GM23248 (cell line): ENCODE measurements at regions not wholly inside any gene's neighbourhood (a gene's known extent, or its start where the extent isn't known, plus 50 kb on each side); places are given as distances from the start of the nearest gene placed in this dataset.

Experiments used
- DNase-seq: peaks from one replicate; pipeline ENCODE4 v3.0.0-alpha.2; 2015
- H2AFZ ChIP-seq: fragments of 200-600 bp; sonication (generic); 2 replicates; pipeline ENCODE4 v1.6.1; 2016; ENCODE audit warnings: antibody characterized with exemption
- H3F3A ChIP-seq: fragments of 200-600 bp; sonication (generic); 2 replicates; pipeline ENCODE4 v1.6.1; 2016; ENCODE audit warnings: mild to moderate bottlenecking, antibody characterized with exemption, mixed run types; ENCODE audit not compliant: insufficient read depth
- H3K27ac ChIP-seq: fragments of 200-600 bp; sonication (generic); 2 replicates; pipeline ENCODE4 v1.5.1; 2016; ENCODE audit warnings: mild to moderate bottlenecking
- H3K27me3 ChIP-seq: fragments of 200-600 bp; sonication (generic); replicated peaks from 2 replicates; pipeline ENCODE4 v1.6.1; 2016; ENCODE audit warnings: mild to moderate bottlenecking; ENCODE audit not compliant: insufficient read depth
- H3K36me3 ChIP-seq: fragments of 200-600 bp; sonication (generic); 2 replicates; pipeline ENCODE4 v1.6.1; 2016; ENCODE audit warnings: low read depth, mild to moderate bottlenecking
- H3K4me1 ChIP-seq: fragments of 200-600 bp; sonication (generic); 2 replicates; pipeline ENCODE4 v1.6.1; 2016; ENCODE audit warnings: mild to moderate bottlenecking; ENCODE audit not compliant: insufficient read depth
- H3K4me2 ChIP-seq: fragments of 200-600 bp; sonication (generic); one replicate; pipeline ENCODE4 v1.6.1; 2016; ENCODE audit warnings: mild to moderate bottlenecking; ENCODE audit not compliant: unreplicated experiment
- H3K4me3 ChIP-seq: fragments of 200-600 bp; sonication (generic); 2 replicates; pipeline ENCODE4 v1.5.1; 2016; ENCODE audit warnings: mild to moderate bottlenecking
- H3K79me2 ChIP-seq: fragments of 200-600 bp; sonication (generic); 2 replicates; pipeline ENCODE4 v1.6.1; 2016; ENCODE audit warnings: mild to moderate bottlenecking; ENCODE audit not compliant: insufficient read depth
- H3K9ac ChIP-seq: fragments of 200-600 bp; sonication (generic); 2 replicates; pipeline ENCODE4 v1.6.1; 2016; ENCODE audit warnings: mild to moderate bottlenecking
- H3K9me2 ChIP-seq: fragments of 200-600 bp; sonication (generic); 2 replicates; pipeline ENCODE4 v1.6.1; 2016; ENCODE audit warnings: mixed run types, mild to moderate bottlenecking, moderate library complexity; ENCODE audit not compliant: insufficient read depth
- H3K9me3 ChIP-seq: fragments of 200-600 bp; sonication (generic); one replicate; pipeline ENCODE4 v1.6.1; 2017; ENCODE audit warnings: low read depth
- H4K20me1 ChIP-seq: fragments of 200-600 bp; sonication (generic); 2 replicates; pipeline ENCODE4 v1.6.0; 2016; ENCODE audit not compliant: insufficient read depth
- EZH2 ChIP-seq: fragments of 200-600 bp; sonication (generic); IDR thresholded peaks from 2 replicates; pipeline ENCODE4 v1.6.1; 2018; ENCODE audit warnings: antibody characterized with exemption, mild to moderate bottlenecking; ENCODE audit not compliant: insufficient read depth, poor library complexity, severe bottlenecking
- EZH2phosphoT487 ChIP-seq: fragments of 200-600 bp; sonication (generic); IDR thresholded peaks from 2 replicates; pipeline ENCODE4 v1.6.1; 2018; ENCODE audit warnings: antibody characterized with exemption, moderate library complexity, mild to moderate bottlenecking, low read depth; ENCODE audit not compliant: insufficient read depth
- WGBS, 2 experiments: methylation state at CpG; one replicate each; pipeline ENCODE4 v1.1.6; 2015 to 2017; ENCODE audit warnings: low lambda C conversion rate in 2 of 2, low coverage in 1 of 2; ENCODE audit errors: missing lambda C conversion rate in 2 of 2; 5-methylcytosine and 5-hydroxymethylcytosine counted together
- in situ Hi-C: fragments of 300-500 bp; cut with MboI; formaldehyde crosslinking; loops from 2 replicates; pipeline ENCODE4 v1.15.0; 2020

DNA sequence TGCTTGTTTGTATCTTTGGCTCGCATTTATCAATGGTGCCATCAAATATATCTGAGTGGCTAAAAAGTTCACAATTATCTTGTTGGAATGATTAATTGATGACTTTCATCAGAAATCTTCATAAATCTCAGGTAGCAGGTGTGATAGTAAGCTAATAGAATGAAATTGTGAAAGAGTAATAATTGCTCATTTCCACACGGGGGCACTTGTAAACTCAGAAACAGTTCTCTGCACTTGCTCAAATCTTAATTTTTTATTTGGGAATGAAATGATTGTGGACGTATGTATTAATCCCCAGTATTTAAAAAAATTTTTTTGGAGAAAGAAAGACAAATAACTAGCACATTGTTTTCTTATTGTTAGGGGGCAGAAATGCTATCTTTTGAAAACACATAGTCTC is 132.8 kb downstream of the DTHD1 start:
- Histone ChIP-seq H3K27me3 (no peaks in the 10 kb centered on the region), H2AFZ (no peak overlapping the region), H3K27ac (no peak overlapping the region), H3K36me3 (no peaks in the 10 kb centered on the region), H3K4me1 (no peaks in the 10 kb centered on the region), H3K79me2 (no peaks in the 10 kb centered on the region), H3K4me3 (no peak overlapping the region), H3K9me3 (no peaks in the 10 kb centered on the region), H3K4me2 (no peak overlapping the region), H3K9me2 (no peaks in the 10 kb centered on the region), H4K20me1 (no peaks in the 10 kb centered on the region), H3K9ac (no peak overlapping the region), H3F3A (no peaks in the 10 kb centered on the region)
- TF ChIP-seq EZH2 (no peak), EZH2phosphoT487 (no peak)
- 27 to 32% methylated on average over 3 of the region's 3 CpGs for WGBS, 2 experiments
- in situ Hi-C loops, result loop anchor here (25.0 kb wide), 1 partner anchor 102 kb away; no protein-coding TSS in a partner anchor
- no peak for DNase-seq

DNA sequence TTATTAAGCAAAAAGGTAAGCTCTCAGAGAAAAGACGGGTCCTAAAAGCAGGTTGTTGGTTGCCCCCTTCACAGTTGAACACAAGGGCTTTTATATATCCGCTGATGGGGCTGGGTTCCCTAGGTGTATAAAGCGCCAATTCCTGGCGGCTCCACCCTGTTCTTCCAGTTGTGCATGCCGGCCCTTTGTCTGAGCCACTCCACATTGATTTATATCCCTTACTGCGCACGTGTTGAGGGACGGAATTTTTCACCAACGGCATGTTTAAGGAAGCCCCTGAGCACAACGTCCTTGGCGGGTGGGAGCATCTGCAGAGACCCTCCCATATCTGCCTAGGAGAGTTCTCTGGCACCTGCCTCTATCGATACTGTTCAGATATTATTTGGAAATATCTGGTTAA is 135.7 kb downstream of the DTHD1 start:
- WGBS, 2 experiments, result 36 to 48% methylated on average over 12 of the region's 12 CpGs
- in situ Hi-C loops, result loop anchor here (25.0 kb wide), 1 partner anchor 105 kb away; no protein-coding TSS in a partner anchor
- Histone ChIP-seq H3K4me2 (no peak overlapping the region), H3K9me2 (no peaks in the 10 kb centered on the region), H3F3A (no peaks in the 10 kb centered on the region), H2AFZ (no peak overlapping the region), H4K20me1 (no peaks in the 10 kb centered on the region), H3K27ac (no peak overlapping the region), H3K9me3 (no peaks in the 10 kb centered on the region), H3K27me3 (no peaks in the 10 kb centered on the region), H3K36me3 (no peaks in the 10 kb centered on the region), H3K79me2 (no peaks in the 10 kb centered on the region), H3K4me3 (no peak overlapping the region), H3K4me1 (no peaks in the 10 kb centered on the region), H3K9ac (no peak overlapping the region)
- DNase-seq, result no peak
- no peak for TF ChIP-seq EZH2phosphoT487
- no peak for TF ChIP-seq EZH2

DNA sequence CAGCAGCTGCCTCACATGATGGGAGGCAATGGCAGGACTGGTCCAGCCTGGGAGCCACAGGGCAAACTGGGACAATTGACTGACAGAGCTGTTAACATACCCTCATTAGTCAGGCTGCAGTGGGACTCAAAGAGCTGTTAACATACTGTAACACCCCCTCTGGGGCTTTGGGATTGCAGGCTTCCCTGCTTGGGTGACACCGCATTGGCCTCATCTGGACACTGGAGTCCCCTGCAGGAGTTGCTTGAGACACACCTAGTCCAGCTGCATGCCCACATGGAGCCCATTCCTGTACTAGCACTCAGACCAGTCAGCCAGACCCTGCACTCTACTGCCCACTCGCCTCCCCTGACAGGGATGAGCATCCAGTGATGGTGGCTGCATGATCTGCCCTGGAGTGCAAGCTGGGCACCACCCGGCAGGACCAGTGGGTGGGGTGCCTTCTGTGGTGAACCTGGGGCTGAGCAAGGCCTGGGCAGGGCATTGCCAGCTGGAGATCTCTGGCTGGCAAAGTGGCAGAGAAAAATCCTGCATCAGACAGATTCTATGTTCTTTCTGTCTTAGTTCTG is 138.8 kb downstream of the DTHD1 start:
- Histone ChIP-seq H3K4me1 (no peaks in the 10 kb centered on the region), H3K9me2 (no peaks in the 10 kb centered on the region), H3F3A (no peaks in the 10 kb centered on the region), H3K9ac (no peak overlapping the region), H3K27me3 (no peaks in the 10 kb centered on the region), H3K27ac (no peak overlapping the region), H4K20me1 (no peaks in the 10 kb centered on the region), H3K36me3 (no peaks in the 10 kb centered on the region), H3K4me2 (no peak overlapping the region), H3K79me2 (no peaks in the 10 kb centered on the region), H3K9me3 (no peaks in the 10 kb centered on the region), H3K4me3 (no peak overlapping the region), H2AFZ (no peak overlapping the region)
- no peak for TF ChIP-seq EZH2
- TF ChIP-seq EZH2phosphoT487, result no peak
- DNase-seq, result no peak
- in situ Hi-C loops, result loop anchor here (25.0 kb wide), 1 partner anchor 108 kb away; no protein-coding TSS in a partner anchor
- 23 to 28% methylated on average over 3 of the region's 3 CpGs for WGBS, 2 experiments

DNA sequence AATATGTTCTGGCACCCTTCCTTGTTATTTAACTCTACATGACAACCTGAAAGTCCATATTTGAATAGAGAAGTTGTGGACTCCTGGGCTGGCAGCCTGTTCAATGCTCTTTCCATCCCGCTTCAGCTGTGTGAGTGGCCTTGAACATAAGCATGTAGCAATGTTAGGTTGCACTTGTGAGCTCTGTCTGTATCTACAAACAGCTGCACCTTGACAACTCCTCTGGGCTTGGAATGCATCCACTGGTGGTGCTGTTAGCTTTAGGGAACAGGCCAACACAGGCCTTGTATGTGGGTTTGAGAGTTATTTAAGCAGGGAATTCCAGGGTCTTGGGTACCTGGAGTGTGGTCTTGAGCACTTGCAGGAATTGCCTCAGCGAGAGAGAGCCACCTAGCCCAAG is 141.2 kb downstream of the DTHD1 start:
- Histone ChIP-seq H2AFZ (no peak overlapping the region), H3K9me2 (no peaks in the 10 kb centered on the region), H3K9me3 (no peaks in the 10 kb centered on the region), H3K4me3 (no peak overlapping the region), H3K27ac (no peak overlapping the region), H3K9ac (no peak overlapping the region), H3K4me2 (no peak overlapping the region), H3K27me3 (no peaks in the 10 kb centered on the region), H4K20me1 (no peaks in the 10 kb centered on the region), H3K4me1 (no peaks in the 10 kb centered on the region), H3K79me2 (no peaks in the 10 kb centered on the region), H3K36me3 (no peaks in the 10 kb centered on the region), H3F3A (no peaks in the 10 kb centered on the region)
- TF ChIP-seq EZH2phosphoT487, result no peak
- no peak for TF ChIP-seq EZH2
- in situ Hi-C loops, result loop anchor here (25.0 kb wide), 1 partner anchor 110 kb away; no protein-coding TSS in a partner anchor
- DNase-seq, result no peak
- 22% methylated on average over 2 of the region's 2 CpGs for WGBS, 2 experiments
